ENCODE measurements at regions not wholly inside any gene's neighbourhood (a gene's known extent, or its start where the extent isn't known, plus 50 kb on each side); places are given as distances from the start of the nearest gene placed in this dataset.

DNA sequence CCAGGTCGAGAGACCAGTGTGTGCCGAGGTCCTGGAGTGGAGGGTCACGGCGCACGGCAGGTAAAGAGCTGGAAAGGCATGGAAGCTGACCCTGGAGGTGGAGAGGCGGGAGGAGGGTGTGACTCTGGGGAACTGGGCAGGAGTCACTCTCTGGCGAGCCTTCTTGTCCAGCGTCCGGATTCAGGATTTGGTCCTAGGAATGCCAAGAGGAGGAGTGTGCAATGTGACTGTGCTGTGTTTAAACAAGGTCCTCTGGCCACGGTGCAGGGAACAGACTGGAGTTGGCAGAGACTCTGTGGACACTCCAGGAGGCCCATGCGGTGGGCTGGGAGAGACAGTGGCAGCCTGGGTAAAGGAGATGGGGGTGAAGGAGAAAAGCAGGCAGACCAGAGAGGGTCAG lies 64.2 kb upstream of the CASZ1 start:
- TF ChIP-seq HNF4A (conservative IDR thresholded peaks at IDR 0.05) (no peak), FOXA1 (IDR thresholded peaks at IDR 0.05) (no peak), YY1 (IDR thresholded peaks at IDR 0.05) (no peak), SP1 (IDR thresholded peaks at IDR 0.05) (no peak), GABPA (IDR thresholded peaks at IDR 0.05 in 1 of 2, conservative IDR thresholded peaks at IDR 0.05 in 1 of 2) (no peak), NR2F2 (IDR thresholded peaks at IDR 0.05) (no peak), TAF1 (conservative IDR thresholded peaks at IDR 0.05) (no peak), JUND (IDR thresholded peaks at IDR 0.05) (no peak), HNF4G (IDR thresholded peaks at IDR 0.05) (no peak)
- TF ChIP-seq, protein P1, sequence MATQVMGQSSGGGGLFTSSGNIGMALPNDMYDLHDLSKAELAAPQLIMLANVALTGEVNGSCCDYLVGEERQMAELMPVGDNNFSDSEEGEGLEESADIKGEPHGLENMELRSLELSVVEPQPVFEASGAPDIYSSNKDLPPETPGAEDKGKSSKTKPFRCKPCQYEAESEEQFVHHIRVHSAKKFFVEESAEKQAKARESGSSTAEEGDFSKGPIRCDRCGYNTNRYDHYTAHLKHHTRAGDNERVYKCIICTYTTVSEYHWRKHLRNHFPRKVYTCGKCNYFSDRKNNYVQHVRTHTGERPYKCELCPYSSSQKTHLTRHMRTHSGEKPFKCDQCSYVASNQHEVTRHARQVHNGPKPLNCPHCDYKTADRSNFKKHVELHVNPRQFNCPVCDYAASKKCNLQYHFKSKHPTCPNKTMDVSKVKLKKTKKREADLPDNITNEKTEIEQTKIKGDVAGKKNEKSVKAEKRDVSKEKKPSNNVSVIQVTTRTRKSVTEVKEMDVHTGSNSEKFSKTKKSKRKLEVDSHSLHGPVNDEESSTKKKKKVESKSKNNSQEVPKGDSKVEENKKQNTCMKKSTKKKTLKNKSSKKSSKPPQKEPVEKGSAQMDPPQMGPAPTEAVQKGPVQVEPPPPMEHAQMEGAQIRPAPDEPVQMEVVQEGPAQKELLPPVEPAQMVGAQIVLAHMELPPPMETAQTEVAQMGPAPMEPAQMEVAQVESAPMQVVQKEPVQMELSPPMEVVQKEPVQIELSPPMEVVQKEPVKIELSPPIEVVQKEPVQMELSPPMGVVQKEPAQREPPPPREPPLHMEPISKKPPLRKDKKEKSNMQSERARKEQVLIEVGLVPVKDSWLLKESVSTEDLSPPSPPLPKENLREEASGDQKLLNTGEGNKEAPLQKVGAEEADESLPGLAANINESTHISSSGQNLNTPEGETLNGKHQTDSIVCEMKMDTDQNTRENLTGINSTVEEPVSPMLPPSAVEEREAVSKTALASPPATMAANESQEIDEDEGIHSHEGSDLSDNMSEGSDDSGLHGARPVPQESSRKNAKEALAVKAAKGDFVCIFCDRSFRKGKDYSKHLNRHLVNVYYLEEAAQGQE (IDR thresholded peaks at IDR 0.05), result no peak
- TF ChIP-seq, protein P2, sequence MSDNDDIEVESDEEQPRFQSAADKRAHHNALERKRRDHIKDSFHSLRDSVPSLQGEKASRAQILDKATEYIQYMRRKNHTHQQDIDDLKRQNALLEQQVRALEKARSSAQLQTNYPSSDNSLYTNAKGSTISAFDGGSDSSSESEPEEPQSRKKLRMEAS (IDR thresholded peaks at IDR 0.05), result no peak
- TF ChIP-seq, protein P3, sequence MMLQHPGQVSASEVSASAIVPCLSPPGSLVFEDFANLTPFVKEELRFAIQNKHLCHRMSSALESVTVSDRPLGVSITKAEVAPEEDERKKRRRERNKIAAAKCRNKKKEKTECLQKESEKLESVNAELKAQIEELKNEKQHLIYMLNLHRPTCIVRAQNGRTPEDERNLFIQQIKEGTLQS (IDR thresholded peaks at IDR 0.05), result no peak
- Histone ChIP-seq H3K4me1 (ENCODE audit: control insufficient read depth in 4 of 4, insufficient read depth in 4 of 4, low read length in 3 of 4) (peaks cover 0 to 26% (median 19%) of the 10 kb centered on the region in 4 donors), H3K9me3 (ENCODE audit: control insufficient read depth in 4 of 4, low read length in 3 of 4) (no peaks in the 10 kb centered on the region), H3K36me3 (ENCODE audit: control insufficient read depth in 4 of 4, insufficient read depth in 3 of 4, low read depth in 1 of 4, low read length in 3 of 4) (no peaks in the 10 kb centered on the region), H3K4me3 (ENCODE audit: low read depth in 1 of 3, low read length in 3 of 3) (no peak overlapping the region), H3K9ac (ENCODE audit: low read depth in 1 of 2, low read length in 2 of 2) (no peak overlapping the region), H3K27me3 (ENCODE audit: control insufficient read depth in 4 of 4, insufficient read depth in 4 of 4, low read length in 3 of 4) (no peaks in the 10 kb centered on the region), H3K27ac (ENCODE audit: low read depth in 1 of 2, low read length in 2 of 2) (no peak overlapping the region)
- 44% methylated on average over 11 of the region's 11 CpGs for WGBS
- no peak for DNase-seq (ENCODE audit: low spot score)

DNA sequence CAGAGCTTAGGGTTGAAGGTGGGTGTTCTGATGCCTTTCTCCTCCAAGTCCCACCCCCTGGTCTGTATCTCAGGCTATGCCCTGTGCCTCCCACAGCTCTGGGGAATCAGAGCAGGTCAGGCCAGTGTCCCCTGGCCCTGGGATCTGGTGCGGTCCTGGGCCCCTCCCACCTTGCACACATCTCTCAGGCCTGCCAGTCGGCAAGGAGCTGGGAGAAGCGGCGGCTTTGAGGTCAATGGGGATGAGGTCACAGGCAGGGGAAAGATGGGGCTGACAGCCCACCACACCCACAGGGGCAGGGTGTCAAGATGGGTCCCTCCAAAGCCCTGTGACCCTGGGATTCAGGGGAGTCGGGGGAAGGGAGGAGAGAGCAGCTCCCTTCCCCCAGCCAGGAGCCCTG lies 65.4 kb upstream of the CASZ1 start:
- Histone ChIP-seq H3K36me3 (ENCODE audit: control insufficient read depth in 4 of 4, insufficient read depth in 3 of 4, low read depth in 1 of 4, low read length in 3 of 4) (no peaks in the 10 kb centered on the region), H3K4me1 (ENCODE audit: control insufficient read depth in 4 of 4, insufficient read depth in 4 of 4, low read length in 3 of 4) (peaks cover 2 to 29% (median 21%) of the 10 kb centered on the region in 4 donors), H3K9ac (ENCODE audit: low read depth in 1 of 2, low read length in 2 of 2) (no peak overlapping the region), H3K4me3 (ENCODE audit: low read depth in 1 of 3, low read length in 3 of 3) (no peak overlapping the region), H3K27ac (ENCODE audit: low read depth in 1 of 2, low read length in 2 of 2) (no peak overlapping the region), H3K27me3 (ENCODE audit: control insufficient read depth in 4 of 4, insufficient read depth in 4 of 4, low read length in 3 of 4) (no peaks in the 10 kb centered on the region), H3K9me3 (ENCODE audit: control insufficient read depth in 4 of 4, low read length in 3 of 4) (no peaks in the 10 kb centered on the region)
- DNase-seq (ENCODE audit: low spot score), result no peak
- WGBS, result 85% methylated on average over 5 of the region's 5 CpGs
- TF ChIP-seq HNF4A (conservative IDR thresholded peaks at IDR 0.05) (no peak), TAF1 (conservative IDR thresholded peaks at IDR 0.05) (no peak), GABPA (IDR thresholded peaks at IDR 0.05 in 1 of 2, conservative IDR thresholded peaks at IDR 0.05 in 1 of 2) (no peak), SP1 (IDR thresholded peaks at IDR 0.05) (no peak), RXRA (IDR thresholded peaks at IDR 0.05) (no peak), YY1 (IDR thresholded peaks at IDR 0.05) (no peak), FOXA1 (IDR thresholded peaks at IDR 0.05) (no peak), NR2F2 (IDR thresholded peaks at IDR 0.05) (no peak), EGR1 (IDR thresholded peaks at IDR 0.05; ENCODE audit: low read depth in 2 of 2) (no peak), RAD21 (IDR thresholded peaks at IDR 0.05) (no peak), HNF4G (IDR thresholded peaks at IDR 0.05) (no peak), JUND (IDR thresholded peaks at IDR 0.05) (no peak)
- TF ChIP-seq, protein P1 (IDR thresholded peaks at IDR 0.05), result no peak
- TF ChIP-seq, protein P3 (IDR thresholded peaks at IDR 0.05), result no peak
- TF ChIP-seq, protein P4, sequence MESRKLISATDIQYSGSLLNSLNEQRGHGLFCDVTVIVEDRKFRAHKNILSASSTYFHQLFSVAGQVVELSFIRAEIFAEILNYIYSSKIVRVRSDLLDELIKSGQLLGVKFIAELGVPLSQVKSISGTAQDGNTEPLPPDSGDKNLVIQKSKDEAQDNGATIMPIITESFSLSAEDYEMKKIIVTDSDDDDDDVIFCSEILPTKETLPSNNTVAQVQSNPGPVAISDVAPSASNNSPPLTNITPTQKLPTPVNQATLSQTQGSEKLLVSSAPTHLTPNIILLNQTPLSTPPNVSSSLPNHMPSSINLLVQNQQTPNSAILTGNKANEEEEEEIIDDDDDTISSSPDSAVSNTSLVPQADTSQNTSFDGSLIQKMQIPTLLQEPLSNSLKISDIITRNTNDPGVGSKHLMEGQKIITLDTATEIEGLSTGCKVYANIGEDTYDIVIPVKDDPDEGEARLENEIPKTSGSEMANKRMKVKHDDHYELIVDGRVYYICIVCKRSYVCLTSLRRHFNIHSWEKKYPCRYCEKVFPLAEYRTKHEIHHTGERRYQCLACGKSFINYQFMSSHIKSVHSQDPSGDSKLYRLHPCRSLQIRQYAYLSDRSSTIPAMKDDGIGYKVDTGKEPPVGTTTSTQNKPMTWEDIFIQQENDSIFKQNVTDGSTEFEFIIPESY (IDR thresholded peaks at IDR 0.05), result no peak
- TF ChIP-seq, protein P2 (IDR thresholded peaks at IDR 0.05), result no peak
- TF ChIP-seq, protein P5, sequence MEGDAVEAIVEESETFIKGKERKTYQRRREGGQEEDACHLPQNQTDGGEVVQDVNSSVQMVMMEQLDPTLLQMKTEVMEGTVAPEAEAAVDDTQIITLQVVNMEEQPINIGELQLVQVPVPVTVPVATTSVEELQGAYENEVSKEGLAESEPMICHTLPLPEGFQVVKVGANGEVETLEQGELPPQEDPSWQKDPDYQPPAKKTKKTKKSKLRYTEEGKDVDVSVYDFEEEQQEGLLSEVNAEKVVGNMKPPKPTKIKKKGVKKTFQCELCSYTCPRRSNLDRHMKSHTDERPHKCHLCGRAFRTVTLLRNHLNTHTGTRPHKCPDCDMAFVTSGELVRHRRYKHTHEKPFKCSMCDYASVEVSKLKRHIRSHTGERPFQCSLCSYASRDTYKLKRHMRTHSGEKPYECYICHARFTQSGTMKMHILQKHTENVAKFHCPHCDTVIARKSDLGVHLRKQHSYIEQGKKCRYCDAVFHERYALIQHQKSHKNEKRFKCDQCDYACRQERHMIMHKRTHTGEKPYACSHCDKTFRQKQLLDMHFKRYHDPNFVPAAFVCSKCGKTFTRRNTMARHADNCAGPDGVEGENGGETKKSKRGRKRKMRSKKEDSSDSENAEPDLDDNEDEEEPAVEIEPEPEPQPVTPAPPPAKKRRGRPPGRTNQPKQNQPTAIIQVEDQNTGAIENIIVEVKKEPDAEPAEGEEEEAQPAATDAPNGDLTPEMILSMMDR (IDR thresholded peaks at IDR 0.05; ENCODE audit: low read depth, low read length, missing input control), result no peak
